DMS114 treated with DMSO at 0.1 percent for 48 hours (cell line): ENCODE measurements at regions not wholly inside any gene's neighbourhood (a gene's known extent, or its start where the extent isn't known, plus 50 kb on each side); places are given as distances from the start of the nearest gene placed in this dataset.

Experiments
- DNase-seq: peaks from one replicate; lab custom pipeline; 2025; ENCODE audit not compliant: unreplicated experiment; lab: John Stamatoyannopoulos, UW

DNA sequence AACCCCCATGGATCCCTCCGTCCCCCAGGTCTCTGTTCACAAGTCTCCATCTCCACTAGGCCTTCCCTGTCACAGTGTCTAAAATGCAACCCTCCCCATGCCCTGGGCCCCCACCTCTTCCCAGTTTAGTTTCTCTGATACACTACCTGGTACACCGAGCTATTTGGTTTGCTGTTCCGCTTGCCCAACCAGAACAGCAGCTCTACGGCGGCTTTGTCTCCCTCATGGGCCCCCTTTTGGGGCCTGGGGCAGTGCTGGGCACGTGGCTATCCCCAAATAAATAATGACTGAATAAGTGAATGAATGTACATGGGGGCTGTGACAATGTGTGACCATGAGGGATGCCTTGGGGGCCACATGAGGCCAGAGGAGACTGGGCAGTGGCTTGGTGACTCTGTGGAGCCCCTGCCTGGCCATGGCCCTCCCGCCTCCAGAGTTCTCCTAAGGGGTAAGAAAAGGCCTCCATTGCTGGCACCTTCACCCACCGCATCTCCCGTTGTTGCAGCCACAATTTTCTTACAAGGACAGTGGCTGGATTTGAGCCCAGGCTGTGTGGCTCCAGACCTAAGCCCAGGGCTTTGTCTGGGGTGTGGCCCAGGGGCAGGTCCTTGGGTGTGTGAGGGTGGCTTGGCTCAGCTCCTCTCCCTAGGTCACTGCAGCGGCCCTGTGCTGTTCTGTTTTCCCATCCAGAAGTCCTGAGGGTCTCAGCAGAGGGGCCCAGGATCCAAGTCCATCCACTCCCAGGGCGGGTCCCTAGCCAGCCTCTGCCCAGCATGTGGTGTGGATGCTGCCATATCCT, 408.5 kb upstream of the SULF2 start:
- DNase-seq: no peak

GRCh38 chr20:48192109-48192508, 406.8 kb upstream of the SULF2 start:
- DNase-seq: no peak

DNA sequence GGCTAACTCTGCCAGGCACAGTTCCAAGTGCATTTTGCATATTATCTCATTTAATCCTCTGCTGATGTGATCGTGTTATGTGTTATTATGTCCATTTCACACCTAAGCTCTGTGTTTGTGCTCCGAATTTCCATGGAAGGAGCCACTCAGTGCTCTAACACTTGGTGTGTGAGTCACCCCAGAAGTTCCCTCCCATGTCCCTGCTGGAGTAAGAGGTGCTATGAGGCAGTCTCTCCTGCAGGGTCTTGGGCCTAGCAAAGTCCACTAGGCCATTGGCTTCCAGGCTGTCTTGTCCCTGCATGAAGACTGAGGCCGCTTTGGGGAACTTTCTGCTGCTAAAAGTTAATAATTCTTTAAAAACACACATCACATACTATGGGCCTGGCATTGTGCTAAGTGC, 405.9 kb upstream of the SULF2 start:
- no peak for DNase-seq

- DNase-seq: no peak
Measured at GRCh38 chr20:48190757-48191156, 405.5 kb upstream of the SULF2 start.

GRCh38 chr20:48189181-48189580, 403.9 kb upstream of the SULF2 start:
- no peak for DNase-seq

DNA sequence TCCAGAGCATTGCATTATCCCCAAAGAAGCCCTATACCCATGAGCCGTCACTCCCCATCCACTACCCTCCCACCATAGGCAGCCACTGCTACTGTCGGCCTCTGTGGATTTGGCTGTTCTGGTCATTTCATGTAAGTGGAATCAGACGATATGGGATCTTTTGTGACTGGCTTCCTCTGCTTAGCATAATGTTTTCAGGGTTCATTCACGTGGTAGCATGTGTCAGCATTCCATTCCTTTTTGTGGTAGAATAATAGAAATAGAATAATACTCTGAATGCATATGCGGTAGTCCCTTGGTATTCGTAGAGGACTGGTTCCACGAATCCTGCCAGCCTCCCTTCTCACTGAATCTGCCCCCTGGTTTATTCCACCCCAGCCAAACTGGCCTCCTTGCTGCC, 402.6 kb upstream of the SULF2 start:
- no peak for DNase-seq

DNA sequence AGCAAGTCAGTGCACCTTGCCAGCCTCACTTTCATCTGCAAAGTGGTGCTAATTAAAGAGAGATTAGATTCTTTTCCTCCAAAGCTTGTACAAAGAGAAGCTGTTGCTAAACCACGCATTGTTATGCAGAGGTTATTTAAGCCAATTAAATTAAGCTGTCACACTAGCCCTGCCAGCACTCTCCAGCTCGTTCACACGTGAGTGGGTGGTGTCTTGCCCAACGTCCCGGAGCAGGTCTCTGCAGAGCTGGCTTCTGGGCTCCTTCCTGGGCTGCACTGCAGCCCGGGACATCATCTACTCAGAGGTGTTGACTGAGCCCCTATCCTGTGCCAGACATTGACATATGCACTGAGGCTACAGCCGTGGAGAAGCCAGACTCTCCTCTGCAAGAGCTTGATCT, 401.6 kb upstream of the SULF2 start:
- DNase-seq: no peak

- no peak for DNase-seq
Measured at GRCh38 chr20:48186447-48186846, 401.2 kb upstream of the SULF2 start.

DNA sequence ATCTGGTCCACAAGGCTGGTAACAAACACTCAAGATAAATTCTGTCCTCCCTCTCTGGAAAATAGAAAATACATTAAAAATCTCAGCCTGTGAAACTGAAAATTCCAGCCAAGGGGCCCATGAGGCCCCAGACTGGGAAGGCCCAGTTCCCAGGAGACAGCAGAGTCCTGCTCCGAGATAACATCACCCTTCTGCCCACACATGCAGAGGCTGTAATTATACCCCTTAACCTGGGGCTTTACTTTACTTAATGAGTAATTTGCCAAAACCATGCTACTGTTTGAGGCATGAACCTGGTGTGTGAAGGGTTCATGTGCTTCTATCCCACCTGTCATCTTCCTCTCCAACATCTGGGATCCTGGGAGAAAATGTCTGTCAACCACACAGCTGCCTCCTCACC, 398.9 kb upstream of the SULF2 start:
- DNase-seq: no peak

DNA sequence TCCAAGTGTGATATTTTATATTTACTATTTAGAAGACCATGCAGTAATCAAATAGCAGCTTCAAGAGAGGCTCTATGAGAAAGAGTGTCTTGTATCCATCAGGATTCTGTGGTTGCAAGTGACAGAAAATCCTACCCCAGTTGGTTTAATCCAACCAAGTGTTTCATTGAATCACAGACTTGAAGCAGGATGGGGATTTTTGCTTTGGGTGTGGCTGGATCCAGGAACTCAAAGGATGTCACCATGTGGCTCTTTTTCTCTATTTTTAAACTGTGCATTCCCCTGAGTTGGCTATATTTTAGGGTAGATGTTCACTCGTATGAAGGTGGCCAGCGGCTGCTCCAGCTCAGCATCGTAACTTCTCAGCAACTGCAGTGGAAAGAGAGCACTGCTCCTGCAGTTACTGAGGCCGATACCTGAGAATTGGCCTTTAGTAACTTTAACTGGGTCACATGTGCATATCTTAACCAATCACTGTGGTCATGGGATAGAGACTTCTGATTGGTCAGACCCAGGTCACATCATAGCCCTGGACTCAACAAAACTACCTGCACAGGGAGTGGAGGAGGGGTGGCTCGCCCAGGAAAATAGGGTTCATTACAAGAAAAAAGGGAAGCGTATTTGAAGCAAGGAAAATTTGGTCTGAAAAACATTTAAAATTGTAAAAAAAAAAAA, 396.1 kb upstream of the SULF2 start:
- no peak for DNase-seq

DNA sequence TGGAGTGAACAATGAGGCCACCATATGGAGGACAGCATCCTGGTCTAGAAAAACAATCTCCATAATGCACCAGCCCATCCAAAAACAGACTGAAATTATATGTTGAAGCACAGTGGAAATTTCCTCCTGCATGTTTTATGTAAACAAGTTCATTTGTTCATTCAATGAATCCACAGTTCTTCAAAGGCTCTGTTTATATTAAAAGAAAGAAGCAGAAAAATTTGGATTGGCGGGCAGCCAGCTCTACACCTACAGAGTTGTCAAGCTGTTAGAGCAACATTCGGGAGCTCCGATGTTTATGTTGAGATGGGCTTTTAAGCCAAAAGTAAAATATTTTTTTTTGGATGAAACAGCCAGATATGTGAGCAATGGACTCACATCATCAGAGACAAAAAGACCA, 395.3 kb upstream of the SULF2 start:
- no peak for DNase-seq

GRCh38 chr20:48180024-48180423, 394.7 kb upstream of the SULF2 start:
- no peak for DNase-seq

DNA sequence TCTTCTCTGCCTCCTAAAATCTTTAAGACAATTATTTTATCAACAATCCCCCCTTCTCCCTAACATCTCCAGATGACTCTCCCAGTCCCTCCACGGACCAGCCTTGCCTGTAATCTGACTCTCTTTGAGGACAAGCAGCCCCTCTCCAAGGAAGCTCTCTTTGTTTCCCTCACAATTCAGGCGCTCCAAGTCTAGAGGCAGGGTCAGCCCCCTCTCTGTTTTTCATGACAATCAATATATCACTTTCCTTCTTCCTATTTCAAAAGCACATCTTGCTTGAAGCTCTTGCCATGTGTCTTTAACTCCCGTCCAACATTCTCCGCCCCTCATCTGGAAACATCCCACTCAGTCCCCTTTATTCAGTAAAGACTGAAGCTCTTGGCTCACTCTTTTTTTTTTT, 393.4 kb upstream of the SULF2 start:
- DNase-seq: no peak

DNA sequence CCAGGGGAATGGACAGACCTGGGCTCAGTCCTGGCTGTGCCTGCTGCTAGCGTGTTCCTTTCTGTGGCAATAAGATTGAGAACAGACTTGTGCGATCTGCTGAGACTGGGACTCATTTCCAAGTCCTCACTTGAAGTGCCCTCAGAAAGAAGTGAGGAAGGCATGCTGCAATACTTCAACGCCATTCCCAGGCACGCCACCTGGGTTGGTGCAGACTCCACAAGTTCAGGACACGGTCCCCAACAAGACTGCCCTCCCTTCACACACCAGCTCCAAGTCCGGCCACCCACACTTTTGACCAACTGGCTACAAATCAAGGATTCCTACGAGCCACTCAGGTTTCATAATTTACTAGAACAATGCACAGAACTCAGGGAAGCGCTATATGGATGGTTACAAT, 391.8 kb upstream of the SULF2 start:
- DNase-seq: no peak

GRCh38 chr20:48176139-48176538, 390.9 kb upstream of the SULF2 start:
- DNase-seq: no peak

- DNase-seq: no peak
Measured at GRCh38 chr20:48175261-48175660, 390.0 kb upstream of the SULF2 start.

DNA sequence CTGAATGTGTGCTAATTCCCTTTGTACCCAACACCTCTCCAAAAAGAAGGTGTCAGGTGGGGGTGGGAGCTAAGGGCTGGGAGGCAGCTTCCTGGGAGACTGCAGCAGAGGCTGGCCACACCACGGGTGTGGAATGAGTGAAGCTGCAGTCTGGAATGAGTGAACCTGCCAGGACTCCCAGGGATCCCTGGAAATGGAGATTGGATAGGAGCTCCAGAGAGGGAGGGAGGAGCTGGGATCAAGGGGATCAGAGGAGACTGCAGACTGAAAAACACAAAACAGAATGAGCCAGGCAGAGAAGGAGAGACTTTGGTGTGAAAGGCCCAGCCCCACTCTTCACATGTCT, 387.0 kb upstream of the SULF2 start:
- DNase-seq: no peak

GRCh38 chr20:48171626-48172356, 386.5 kb upstream of the SULF2 start:
- no peak for DNase-seq

DNA sequence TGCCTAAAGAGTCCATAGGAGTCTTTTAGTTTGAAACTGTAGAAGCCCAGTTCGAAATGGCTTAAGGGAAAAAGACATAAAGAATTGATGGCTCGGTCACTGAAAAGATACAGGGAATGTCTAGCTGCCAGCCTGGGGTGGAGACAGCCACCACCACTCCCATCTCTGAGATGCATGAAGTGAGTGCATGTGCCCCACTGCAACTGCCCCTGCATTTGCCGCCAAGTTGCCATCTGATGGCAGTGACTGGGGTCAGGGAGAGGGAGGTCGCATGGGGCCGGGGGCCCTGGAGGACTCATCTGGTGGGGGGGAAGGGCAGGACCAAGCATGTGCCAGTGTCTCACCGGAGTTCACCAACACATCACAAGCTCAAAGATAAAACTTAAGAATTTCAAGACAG, 385.8 kb upstream of the SULF2 start:
- DNase-seq: no peak

DNA sequence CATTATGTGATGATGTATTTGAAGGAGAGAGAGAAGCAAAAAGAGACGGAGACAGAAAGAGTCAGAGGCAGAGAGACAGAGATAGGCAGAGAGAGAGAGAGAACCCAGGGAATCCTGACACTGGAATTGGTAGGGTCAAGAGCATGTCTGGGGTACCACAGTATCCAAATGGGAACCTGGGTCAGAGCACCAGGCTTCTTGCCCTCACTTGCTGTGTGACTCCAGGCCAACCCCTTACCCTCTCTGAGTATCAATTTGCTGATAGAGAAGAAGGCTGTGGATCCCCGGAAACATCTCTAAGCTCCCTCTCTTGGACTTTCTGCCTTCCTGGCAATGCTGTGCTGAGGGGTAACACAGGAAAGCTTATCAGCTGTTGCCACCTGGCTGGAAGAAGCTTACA, 385.3 kb upstream of the SULF2 start:
- DNase-seq: no peak

- no peak for DNase-seq
Measured at GRCh38 chr20:48169650-48170225, 384.5 kb upstream of the SULF2 start.
